Body of pancreas (tissue), 4 donors: ENCODE measurements at regions not wholly inside any gene's neighbourhood (a gene's known extent, or its start where the extent isn't known, plus 50 kb on each side); places are given as distances from the start of the nearest gene placed in this dataset.
"Not testable (repeated sequence)": the region's sequence is repeated elsewhere in the genome, so short reads cannot be mapped to it uniquely, and the experiment has no call there.

Experiments used
- ATAC-seq: fragments of 150-250 bp; one replicate; pipeline ENCODE4 v1.9.1; 2016
- DNase-seq, 4 donors: peaks; one replicate each; pipeline ENCODE4 v3.0.0-alpha.2; 2019
- H3K27ac ChIP-seq, 4 donors: fragments of 200-600 bp; sonication (generic); 1 replicate in 3 of 4; 2 replicates in 1 of 4; pipeline versions ENCODE4 v1.5.1 to v1.6.1; 2016 to 2019; ENCODE audit warnings: mild to moderate bottlenecking in 1 of 4, mixed read lengths in 1 of 4, moderate library complexity in 1 of 4
- H3K27me3 ChIP-seq, 2 donors: fragments of 200-600 bp; sonication (generic); one replicate each; pipeline ENCODE4 v1.6.0; 2016; ENCODE audit warnings: mild to moderate bottlenecking in 1 of 2
- H3K36me3 ChIP-seq, 2 donors: fragments of 200-600 bp; sonication (generic); replicated peaks in 1 of 2; 2 replicates each; pipeline ENCODE4 v1.5.1; 2016; ENCODE audit warnings: low read depth in 2 of 2; ENCODE audit not compliant: insufficient read depth in 1 of 2
- H3K4me1 ChIP-seq: fragments of 200-600 bp; sonication (generic); one replicate; pipeline ENCODE4 v1.6.0; 2016
- H3K4me3 ChIP-seq, 2 donors: fragments of 200-600 bp; sonication (generic); 1 replicate in 1 of 2; 2 replicates in 1 of 2; pipeline ENCODE4 v1.5.1; 2016 to 2019
- H3K9me3 ChIP-seq, 3 donors: fragments of 200-600 bp; sonication (generic); 1 replicate in 2 of 3; 2 replicates in 1 of 3; pipeline ENCODE4 v1.5.1; 2016
- CTCF ChIP-seq, 7 experiments: fragments of 450-650 bp in 4 of 7; fragments of 200-600 bp in 3 of 7; sonication (generic) in 3 of 7; IDR thresholded peaks; one replicate each; pipeline ENCODE4 v1.5.1; 2016 to 2019; ENCODE audit warnings: antibody characterized with exemption in 7 of 7
- POLR2A ChIP-seq, 3 donors: fragments of 450-650 bp; IDR thresholded peaks; one replicate each; pipeline ENCODE4 v1.6.1; 2016; ENCODE audit warnings: antibody characterized with exemption in 3 of 3, mild to moderate bottlenecking in 2 of 3
- WGBS, 2 donors: methylation state at CpG; one replicate each; pipeline ENCODE4 v1.1.5; 2017; 5-methylcytosine and 5-hydroxymethylcytosine counted together
- intact Hi-C: fragments of 100-400 bp; cut with DNase I; formaldehyde crosslinking; loops from one replicate; pipeline ENCODE4 v1.15.1; 2023

DNA sequence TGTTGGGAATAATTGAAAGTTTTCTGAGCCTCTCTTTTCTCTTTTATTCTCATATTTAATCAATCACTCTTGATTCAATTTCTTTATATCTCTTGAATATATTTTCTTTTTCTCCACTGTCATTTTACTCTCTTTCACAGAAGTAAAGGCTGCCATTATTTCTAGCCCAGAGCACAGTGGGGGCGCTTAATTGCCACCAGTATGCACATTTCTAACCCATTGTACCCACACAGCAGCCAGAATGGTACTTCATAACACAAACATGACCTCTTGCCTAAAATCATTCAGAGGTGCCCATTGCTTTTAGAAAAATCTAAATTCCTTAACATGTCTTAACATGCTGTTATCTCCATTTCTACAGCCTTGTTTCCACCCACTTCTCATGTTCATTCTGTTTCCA lies 190.2 kb upstream of the LMO3 start:
- Histone ChIP-seq H3K27ac (no peak overlapping the region), H3K4me1 (no peaks in the 10 kb centered on the region), H3K36me3 (no peaks in the 10 kb centered on the region), H3K9me3 (no peaks in the 10 kb centered on the region), H3K27me3 (no peaks in the 10 kb centered on the region), H3K4me3 (no peak overlapping the region)
- TF ChIP-seq POLR2A (IDR thresholded peaks at IDR 0.05): no peak
- TF ChIP-seq CTCF (IDR thresholded peaks at IDR 0.05): no peak
- no peak for DNase-seq
- 65 to 69% methylated on average over 1 of the region's 1 CpG for WGBS, 2 donors
- ATAC-seq: no peak
- intact Hi-C loops: no loop called here

DNA sequence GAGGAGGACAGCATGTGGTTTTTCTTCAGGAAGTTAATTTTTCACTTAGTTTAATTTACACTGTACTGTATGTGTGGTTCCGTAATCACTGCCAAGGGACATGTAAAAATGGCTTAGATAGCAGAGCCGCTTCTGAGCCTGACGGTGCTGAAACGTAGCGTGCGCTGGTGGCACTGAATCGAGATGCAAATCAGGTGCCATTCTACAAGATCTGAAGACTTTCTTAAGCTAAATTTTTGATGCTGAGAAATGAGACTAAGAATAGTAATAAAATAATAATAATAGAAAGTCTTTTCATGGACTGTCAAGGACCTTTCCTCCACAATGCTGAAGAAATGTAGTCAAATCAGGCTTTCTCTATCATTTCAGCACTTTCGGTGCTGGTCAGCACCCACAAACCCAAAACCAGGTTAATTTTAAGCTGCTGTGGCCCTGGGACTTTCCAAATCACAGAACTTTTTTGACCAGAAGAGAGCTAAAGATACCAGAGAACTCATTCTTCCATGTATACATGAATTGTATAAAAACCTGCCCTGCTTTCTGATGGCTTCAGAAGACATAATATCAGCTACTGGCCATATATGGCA lies 183.3 kb upstream of the LMO3 start:
- TF ChIP-seq CTCF (IDR thresholded peaks at IDR 0.05) (no peak), POLR2A (IDR thresholded peaks at IDR 0.05) (no peak)
- Histone ChIP-seq H3K4me3 (no peak overlapping the region), H3K27ac (no peak overlapping the region), H3K9me3 (no peaks in the 10 kb centered on the region), H3K36me3 (no peaks in the 10 kb centered on the region), H3K27me3 (no peaks in the 10 kb centered on the region), H3K4me1 (no peaks in the 10 kb centered on the region)
- DNase-seq: no peak
- no peak for ATAC-seq
- 67 to 72% methylated on average over 8 of the region's 8 CpGs for WGBS, 2 donors
- intact Hi-C loops: no loop called here

GRCh38 chr12:16788506-16789203 lies 182.7 kb upstream of the LMO3 start:
- Histone ChIP-seq H3K27ac (no peak overlapping the region), H3K27me3 (no peaks in the 10 kb centered on the region), H3K4me1 (no peaks in the 10 kb centered on the region), H3K9me3 (no peaks in the 10 kb centered on the region), H3K36me3 (no peaks in the 10 kb centered on the region), H3K4me3 (no peak overlapping the region)
- ATAC-seq (no peak), DNase-seq (no peak)
- intact Hi-C loops: no loop called here
- WGBS, 2 donors: 57 to 59% methylated on average over 5 of the region's 5 CpGs
- TF ChIP-seq CTCF (IDR thresholded peaks at IDR 0.05): no peak
- TF ChIP-seq POLR2A (IDR thresholded peaks at IDR 0.05): no peak

GRCh38 chr12:16785953-16786352 lies 180.0 kb upstream of the LMO3 start:
- no peaks in the 10 kb centered on the region for H3K4me1 ChIP-seq
- no peak overlapping the region for H3K27ac ChIP-seq
- ATAC-seq (no peak), DNase-seq (no peak)
- TF ChIP-seq POLR2A (IDR thresholded peaks at IDR 0.05): no peak
- TF ChIP-seq CTCF (IDR thresholded peaks at IDR 0.05): no peak
- H3K4me3 ChIP-seq: no peak overlapping the region
- WGBS, 2 donors: 59 to 71% methylated on average over 2 of the region's 2 CpGs
- H3K36me3 ChIP-seq: no peaks in the 10 kb centered on the region
- H3K27me3 ChIP-seq: no peaks in the 10 kb centered on the region
- intact Hi-C loops: no loop called here
- H3K9me3 ChIP-seq: no peaks in the 10 kb centered on the region

DNA sequence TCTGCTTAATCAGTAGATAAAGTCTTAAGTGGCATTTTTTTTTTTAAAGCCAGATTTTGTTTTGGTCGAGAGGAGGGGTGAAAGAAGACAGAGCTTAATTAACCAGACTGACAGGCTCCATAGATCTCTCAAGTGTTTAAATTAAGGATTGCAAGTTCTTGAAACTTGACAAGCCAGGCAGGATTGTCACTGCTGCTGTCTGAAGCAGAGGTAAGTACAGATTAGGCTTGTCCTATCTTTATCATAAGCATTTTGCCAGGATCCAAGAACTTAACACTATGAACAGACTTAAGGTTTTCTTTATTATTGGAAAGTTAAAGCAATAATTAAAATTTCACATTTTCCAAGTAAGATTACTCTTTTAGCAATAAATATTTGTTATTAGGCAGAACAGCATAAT lies 179.6 kb upstream of the LMO3 start:
- Histone ChIP-seq H3K4me3 (no peak overlapping the region), H3K36me3 (no peaks in the 10 kb centered on the region), H3K27ac (no peak overlapping the region), H3K27me3 (no peaks in the 10 kb centered on the region), H3K4me1 (no peaks in the 10 kb centered on the region), H3K9me3 (no peaks in the 10 kb centered on the region)
- TF ChIP-seq CTCF (IDR thresholded peaks at IDR 0.05): no peak
- no peak for TF ChIP-seq POLR2A (IDR thresholded peaks at IDR 0.05)
- DNase-seq (no peak), ATAC-seq (no peak)
- 50 to 57% methylated on average over 1 of the region's 1 CpG for WGBS, 2 donors
- intact Hi-C loops: no loop called here

- H3K36me3 ChIP-seq, H3K27me3 ChIP-seq, intact Hi-C loops, H3K9me3 ChIP-seq, H3K4me3 ChIP-seq, ATAC-seq, H3K27ac ChIP-seq, H3K4me1 ChIP-seq, DNase-seq: not testable (repeated sequence)
- WGBS, 2 donors: 68 to 85% methylated on average over 2 of the region's 2 CpGs
Observed at GRCh38 chr12:16769129-16769528, 163.2 kb upstream of the LMO3 start.
